WTC11 (cell line): ENCODE measurements at regions not wholly inside any gene's neighbourhood (a gene's known extent, or its start where the extent isn't known, plus 50 kb on each side); places are given as distances from the start of the nearest gene placed in this dataset.

Experiments used
- ATAC-seq: fragments of 200-7000 bp; cut with Tn5 transposase; 2 replicates; pipeline ENCODE4 v1.10.0; 2021; ENCODE audit warnings: mild to moderate bottlenecking, moderate library complexity
- CTCF ChIA-PET: fragments of 300-600 bp; sonication (Branson Sonifier 250); formaldehyde crosslinking; loops from one replicate; lab custom pipeline; 2021; ENCODE audit warnings: antibody characterized with exemption; lab: Charles Lee
- POLR2A ChIA-PET: fragments of 350-600 bp; sonication (Branson Sonifier 250); formaldehyde crosslinking; loops from one replicate; lab custom pipeline; 2021; ENCODE audit warnings: antibody characterized with exemption; lab: Charles Lee
- DNase-seq: peaks from one replicate; pipeline ENCODE4 v3.0.0; 2021; ENCODE audit warnings: low spot score
- H3K27ac Mint-ChIP-seq: 2 replicates; pipeline ENCODE4 v1.8.0; 2021; ENCODE audit warnings: mixed read lengths
- H3K27me3 Mint-ChIP-seq: 2 replicates; pipeline ENCODE4 v1.8.0; 2021; ENCODE audit warnings: low read depth, mild to moderate bottlenecking, moderate library complexity, mixed read lengths
- H3K36me3 Mint-ChIP-seq: 2 replicates; pipeline ENCODE4 v1.8.0; 2021; ENCODE audit warnings: mixed read lengths
- H3K4me1 Mint-ChIP-seq: 2 replicates; pipeline ENCODE4 v1.8.0; 2022; ENCODE audit warnings: mixed read lengths
- H3K4me3 Mint-ChIP-seq: 2 replicates; pipeline ENCODE4 v1.8.0; 2021; ENCODE audit warnings: mild to moderate bottlenecking, moderate library complexity, mixed read lengths
- H3K9me3 Mint-ChIP-seq: 2 replicates; pipeline ENCODE4 v1.8.0; 2021; ENCODE audit warnings: mixed read lengths
- ATF6 ChIP-seq: sonication (generic); formaldehyde crosslinking; IDR thresholded peaks from 2 replicates; pipeline ENCODE4 v1.8.1; 2023; ENCODE audit warnings: mild to moderate bottlenecking, missing genetic modification reagents
- CBFB ChIP-seq: sonication (generic); formaldehyde crosslinking; IDR thresholded peaks from 2 replicates; pipeline ENCODE4 v1.8.1; 2022; ENCODE audit warnings: mild to moderate bottlenecking, low read depth, missing genetic modification reagents
- ERG ChIP-seq: fragments of 250-450 bp; sonication (Bioruptor Pico); IDR thresholded peaks from 2 replicates; pipeline ENCODE4 v1.8.0; 2021; ENCODE audit warnings: mild to moderate bottlenecking
- ETV6 ChIP-seq: sonication (generic); formaldehyde crosslinking; IDR thresholded peaks from 2 replicates; pipeline ENCODE4 v1.8.1; 2022; ENCODE audit warnings: mild to moderate bottlenecking, missing genetic modification reagents
- GTF2I ChIP-seq: fragments of 250-450 bp; sonication (Bioruptor Pico); conservative IDR thresholded peaks from 2 replicates; pipeline ENCODE4 v1.4.0; 2021; ENCODE audit warnings: mild to moderate bottlenecking
- HMGA2 ChIP-seq: fragments of 250-450 bp; sonication (Bioruptor Pico); IDR thresholded peaks from 2 replicates; pipeline ENCODE4 v1.4.0; 2021; ENCODE audit warnings: mild to moderate bottlenecking, moderate library complexity
- MXD4 ChIP-seq: fragments of 250-450 bp; sonication (Bioruptor Pico); IDR thresholded peaks from 2 replicates; pipeline ENCODE4 v1.8.0; 2021; ENCODE audit warnings: mild to moderate bottlenecking, moderate library complexity, borderline replicate concordance
- NFATC4 ChIP-seq: fragments of 250-450 bp; sonication (Bioruptor Pico); IDR thresholded peaks from 2 replicates; pipeline ENCODE4 v1.9.0; 2021; ENCODE audit warnings: mild to moderate bottlenecking
- OVOL2 ChIP-seq: fragments of 250-450 bp; sonication (Bioruptor Pico); IDR thresholded peaks from 2 replicates; pipeline ENCODE4 v1.9.0; 2021; ENCODE audit warnings: mild to moderate bottlenecking, borderline replicate concordance
- SMAD3 ChIP-seq: sonication (generic); formaldehyde crosslinking; IDR thresholded peaks from 2 replicates; pipeline ENCODE4 v1.8.0; 2022; ENCODE audit warnings: missing genetic modification reagents, mild to moderate bottlenecking, borderline replicate concordance
- SP1 ChIP-seq: sonication (generic); formaldehyde crosslinking; conservative IDR thresholded peaks from 2 replicates; pipeline ENCODE4 v1.8.1; 2022; ENCODE audit warnings: missing genetic modification reagents
- ZNF416 ChIP-seq: fragments of 250-450 bp; sonication (Bioruptor Pico); IDR thresholded peaks from 2 replicates; pipeline ENCODE4 v1.9.0; 2021; ENCODE audit warnings: mild to moderate bottlenecking, inconsistent platforms
- TF ChIP-seq, protein P1 (sequence below): sonication (generic); formaldehyde crosslinking; IDR thresholded peaks from 2 replicates; pipeline ENCODE4 v1.8.1; 2023; ENCODE audit warnings: mild to moderate bottlenecking, missing genetic modification reagents, moderate library complexity
- TF ChIP-seq, protein P2 (sequence below): sonication (generic); formaldehyde crosslinking; IDR thresholded peaks from 2 replicates; pipeline ENCODE4 v1.8.1; 2022; ENCODE audit warnings: low read depth, mild to moderate bottlenecking, moderate library complexity, missing genetic modification reagents, borderline replicate concordance
- TF ChIP-seq, protein P3 (sequence below): sonication (generic); formaldehyde crosslinking; IDR thresholded peaks from 2 replicates; pipeline ENCODE4 v1.8.1; 2023; ENCODE audit warnings: mild to moderate bottlenecking, missing genetic modification reagents, borderline replicate concordance
- TF ChIP-seq, protein P4 (sequence below): sonication (generic); formaldehyde crosslinking; IDR thresholded peaks from 2 replicates; pipeline ENCODE4 v1.8.0; 2022; ENCODE audit warnings: mild to moderate bottlenecking, missing genetic modification reagents
- TF ChIP-seq, protein P5 (sequence below): fragments of 250-450 bp; sonication (Bioruptor Pico); IDR thresholded peaks from 2 replicates; pipeline ENCODE4 v1.9.0; 2021; ENCODE audit warnings: mild to moderate bottlenecking
- TF ChIP-seq, protein P6 (sequence below): sonication (generic); formaldehyde crosslinking; conservative IDR thresholded peaks from 2 replicates; pipeline ENCODE4 v1.8.1; 2023; ENCODE audit warnings: mild to moderate bottlenecking, low read depth, missing genetic modification reagents, moderate library complexity

- Mint-ChIP-seq H3K27me3 (no peaks in the 10 kb centered on the region), H3K9me3 (peaks cover 9% of the 10 kb centered on the region), H3K4me3 (no peak overlapping the region), H3K4me1 (no peaks in the 10 kb centered on the region), H3K36me3 (no peaks in the 10 kb centered on the region), H3K27ac (no peak overlapping the region)
- CTCF ChIA-PET: interaction anchor here (1.3 to 1.4 kb wide), 2 partner anchors 15 to 77 kb away, joined by 4 to 9 read pairs; no protein-coding TSS in a partner anchor
- DNase-seq (no peak), ATAC-seq (no peak)
- TF ChIP-seq CBFB (CRISPR knock-in tag) (no peak), ETV6 (CRISPR knock-in tag) (no peak), ZNF416 (CRISPR knock-in tag) (no peak), ERG (CRISPR knock-in tag) (no peak), SMAD3 (CRISPR knock-in tag) (no peak), NFATC4 (CRISPR knock-in tag) (no peak), OVOL2 (no peak), SP1 (CRISPR knock-in tag) (no peak), HMGA2 (CRISPR knock-in tag) (no peak), GTF2I (no peak), ATF6 (CRISPR knock-in tag) (no peak), MXD4 (no peak)
- TF ChIP-seq, protein P1, sequence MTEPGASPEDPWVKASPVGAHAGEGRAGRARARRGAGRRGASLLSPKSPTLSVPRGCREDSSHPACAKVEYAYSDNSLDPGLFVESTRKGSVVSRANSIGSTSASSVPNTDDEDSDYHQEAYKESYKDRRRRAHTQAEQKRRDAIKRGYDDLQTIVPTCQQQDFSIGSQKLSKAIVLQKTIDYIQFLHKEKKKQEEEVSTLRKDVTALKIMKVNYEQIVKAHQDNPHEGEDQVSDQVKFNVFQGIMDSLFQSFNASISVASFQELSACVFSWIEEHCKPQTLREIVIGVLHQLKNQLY (CRISPR knock-in tag): no peak
- TF ChIP-seq, protein P2, sequence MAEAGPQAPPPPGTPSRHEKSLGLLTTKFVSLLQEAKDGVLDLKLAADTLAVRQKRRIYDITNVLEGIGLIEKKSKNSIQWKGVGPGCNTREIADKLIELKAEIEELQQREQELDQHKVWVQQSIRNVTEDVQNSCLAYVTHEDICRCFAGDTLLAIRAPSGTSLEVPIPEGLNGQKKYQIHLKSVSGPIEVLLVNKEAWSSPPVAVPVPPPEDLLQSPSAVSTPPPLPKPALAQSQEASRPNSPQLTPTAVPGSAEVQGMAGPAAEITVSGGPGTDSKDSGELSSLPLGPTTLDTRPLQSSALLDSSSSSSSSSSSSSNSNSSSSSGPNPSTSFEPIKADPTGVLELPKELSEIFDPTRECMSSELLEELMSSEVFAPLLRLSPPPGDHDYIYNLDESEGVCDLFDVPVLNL (CRISPR knock-in tag): no peak
- TF ChIP-seq, protein P3, sequence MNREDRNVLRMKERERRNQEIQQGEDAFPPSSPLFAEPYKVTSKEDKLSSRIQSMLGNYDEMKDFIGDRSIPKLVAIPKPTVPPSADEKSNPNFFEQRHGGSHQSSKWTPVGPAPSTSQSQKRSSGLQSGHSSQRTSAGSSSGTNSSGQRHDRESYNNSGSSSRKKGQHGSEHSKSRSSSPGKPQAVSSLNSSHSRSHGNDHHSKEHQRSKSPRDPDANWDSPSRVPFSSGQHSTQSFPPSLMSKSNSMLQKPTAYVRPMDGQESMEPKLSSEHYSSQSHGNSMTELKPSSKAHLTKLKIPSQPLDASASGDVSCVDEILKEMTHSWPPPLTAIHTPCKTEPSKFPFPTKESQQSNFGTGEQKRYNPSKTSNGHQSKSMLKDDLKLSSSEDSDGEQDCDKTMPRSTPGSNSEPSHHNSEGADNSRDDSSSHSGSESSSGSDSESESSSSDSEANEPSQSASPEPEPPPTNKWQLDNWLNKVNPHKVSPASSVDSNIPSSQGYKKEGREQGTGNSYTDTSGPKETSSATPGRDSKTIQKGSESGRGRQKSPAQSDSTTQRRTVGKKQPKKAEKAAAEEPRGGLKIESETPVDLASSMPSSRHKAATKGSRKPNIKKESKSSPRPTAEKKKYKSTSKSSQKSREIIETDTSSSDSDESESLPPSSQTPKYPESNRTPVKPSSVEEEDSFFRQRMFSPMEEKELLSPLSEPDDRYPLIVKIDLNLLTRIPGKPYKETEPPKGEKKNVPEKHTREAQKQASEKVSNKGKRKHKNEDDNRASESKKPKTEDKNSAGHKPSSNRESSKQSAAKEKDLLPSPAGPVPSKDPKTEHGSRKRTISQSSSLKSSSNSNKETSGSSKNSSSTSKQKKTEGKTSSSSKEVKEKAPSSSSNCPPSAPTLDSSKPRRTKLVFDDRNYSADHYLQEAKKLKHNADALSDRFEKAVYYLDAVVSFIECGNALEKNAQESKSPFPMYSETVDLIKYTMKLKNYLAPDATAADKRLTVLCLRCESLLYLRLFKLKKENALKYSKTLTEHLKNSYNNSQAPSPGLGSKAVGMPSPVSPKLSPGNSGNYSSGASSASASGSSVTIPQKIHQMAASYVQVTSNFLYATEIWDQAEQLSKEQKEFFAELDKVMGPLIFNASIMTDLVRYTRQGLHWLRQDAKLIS (CRISPR knock-in tag): no peak
- TF ChIP-seq, protein P4, sequence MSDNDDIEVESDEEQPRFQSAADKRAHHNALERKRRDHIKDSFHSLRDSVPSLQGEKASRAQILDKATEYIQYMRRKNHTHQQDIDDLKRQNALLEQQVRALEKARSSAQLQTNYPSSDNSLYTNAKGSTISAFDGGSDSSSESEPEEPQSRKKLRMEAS (CRISPR knock-in tag): no peak
- TF ChIP-seq, protein P5, sequence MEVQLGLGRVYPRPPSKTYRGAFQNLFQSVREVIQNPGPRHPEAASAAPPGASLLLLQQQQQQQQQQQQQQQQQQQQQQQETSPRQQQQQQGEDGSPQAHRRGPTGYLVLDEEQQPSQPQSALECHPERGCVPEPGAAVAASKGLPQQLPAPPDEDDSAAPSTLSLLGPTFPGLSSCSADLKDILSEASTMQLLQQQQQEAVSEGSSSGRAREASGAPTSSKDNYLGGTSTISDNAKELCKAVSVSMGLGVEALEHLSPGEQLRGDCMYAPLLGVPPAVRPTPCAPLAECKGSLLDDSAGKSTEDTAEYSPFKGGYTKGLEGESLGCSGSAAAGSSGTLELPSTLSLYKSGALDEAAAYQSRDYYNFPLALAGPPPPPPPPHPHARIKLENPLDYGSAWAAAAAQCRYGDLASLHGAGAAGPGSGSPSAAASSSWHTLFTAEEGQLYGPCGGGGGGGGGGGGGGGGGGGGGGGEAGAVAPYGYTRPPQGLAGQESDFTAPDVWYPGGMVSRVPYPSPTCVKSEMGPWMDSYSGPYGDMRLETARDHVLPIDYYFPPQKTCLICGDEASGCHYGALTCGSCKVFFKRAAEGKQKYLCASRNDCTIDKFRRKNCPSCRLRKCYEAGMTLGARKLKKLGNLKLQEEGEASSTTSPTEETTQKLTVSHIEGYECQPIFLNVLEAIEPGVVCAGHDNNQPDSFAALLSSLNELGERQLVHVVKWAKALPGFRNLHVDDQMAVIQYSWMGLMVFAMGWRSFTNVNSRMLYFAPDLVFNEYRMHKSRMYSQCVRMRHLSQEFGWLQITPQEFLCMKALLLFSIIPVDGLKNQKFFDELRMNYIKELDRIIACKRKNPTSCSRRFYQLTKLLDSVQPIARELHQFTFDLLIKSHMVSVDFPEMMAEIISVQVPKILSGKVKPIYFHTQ (CRISPR knock-in tag): no peak
- TF ChIP-seq, protein P6, sequence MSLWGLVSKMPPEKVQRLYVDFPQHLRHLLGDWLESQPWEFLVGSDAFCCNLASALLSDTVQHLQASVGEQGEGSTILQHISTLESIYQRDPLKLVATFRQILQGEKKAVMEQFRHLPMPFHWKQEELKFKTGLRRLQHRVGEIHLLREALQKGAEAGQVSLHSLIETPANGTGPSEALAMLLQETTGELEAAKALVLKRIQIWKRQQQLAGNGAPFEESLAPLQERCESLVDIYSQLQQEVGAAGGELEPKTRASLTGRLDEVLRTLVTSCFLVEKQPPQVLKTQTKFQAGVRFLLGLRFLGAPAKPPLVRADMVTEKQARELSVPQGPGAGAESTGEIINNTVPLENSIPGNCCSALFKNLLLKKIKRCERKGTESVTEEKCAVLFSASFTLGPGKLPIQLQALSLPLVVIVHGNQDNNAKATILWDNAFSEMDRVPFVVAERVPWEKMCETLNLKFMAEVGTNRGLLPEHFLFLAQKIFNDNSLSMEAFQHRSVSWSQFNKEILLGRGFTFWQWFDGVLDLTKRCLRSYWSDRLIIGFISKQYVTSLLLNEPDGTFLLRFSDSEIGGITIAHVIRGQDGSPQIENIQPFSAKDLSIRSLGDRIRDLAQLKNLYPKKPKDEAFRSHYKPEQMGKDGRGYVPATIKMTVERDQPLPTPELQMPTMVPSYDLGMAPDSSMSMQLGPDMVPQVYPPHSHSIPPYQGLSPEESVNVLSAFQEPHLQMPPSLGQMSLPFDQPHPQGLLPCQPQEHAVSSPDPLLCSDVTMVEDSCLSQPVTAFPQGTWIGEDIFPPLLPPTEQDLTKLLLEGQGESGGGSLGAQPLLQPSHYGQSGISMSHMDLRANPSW (CRISPR knock-in tag): no peak
- POLR2A ChIA-PET: no interaction called here
Measured at GRCh38 chr6:137722749-137723272, 144.2 kb upstream of the TNFAIP3 start.
